ENCODE measurements at regions not wholly inside any gene's neighbourhood (a gene's known extent, or its start where the extent isn't known, plus 50 kb on each side); places are given as distances from the start of the nearest gene placed in this dataset.

GRCh38 chr2:226620176-226620575 is 179.4 kb downstream of the IRS1 start:
- DNase-seq (ENCODE audit: low spot score): no peak

DNA sequence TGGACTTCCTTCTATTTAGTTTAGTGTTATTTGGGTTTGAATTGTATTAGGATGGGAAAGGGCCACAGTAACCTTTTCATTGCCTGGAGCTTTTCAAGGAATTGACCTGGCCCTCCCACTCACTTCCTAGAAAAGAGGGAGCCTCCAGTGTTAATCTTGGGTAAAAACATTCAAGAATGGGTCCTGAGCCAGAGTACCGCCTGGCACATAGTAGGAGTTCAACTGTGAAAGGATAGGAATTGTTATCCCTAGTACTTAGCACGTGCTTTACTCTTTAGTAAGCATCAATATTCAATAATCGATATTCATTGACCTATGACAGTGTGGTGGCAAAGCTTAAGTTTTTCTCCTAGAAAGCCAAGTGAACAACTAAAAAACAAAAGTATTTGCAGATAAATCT is 179.9 kb downstream of the IRS1 start:
- DNase-seq (ENCODE audit: low spot score): no peak

- DNase-seq (ENCODE audit: low spot score): no peak
Observed at GRCh38 chr2:226618875-226619605, 180.6 kb downstream of the IRS1 start.

- DNase-seq (ENCODE audit: low spot score): no peak
Observed at GRCh38 chr2:226618544-226618874, 181.1 kb downstream of the IRS1 start.

DNA sequence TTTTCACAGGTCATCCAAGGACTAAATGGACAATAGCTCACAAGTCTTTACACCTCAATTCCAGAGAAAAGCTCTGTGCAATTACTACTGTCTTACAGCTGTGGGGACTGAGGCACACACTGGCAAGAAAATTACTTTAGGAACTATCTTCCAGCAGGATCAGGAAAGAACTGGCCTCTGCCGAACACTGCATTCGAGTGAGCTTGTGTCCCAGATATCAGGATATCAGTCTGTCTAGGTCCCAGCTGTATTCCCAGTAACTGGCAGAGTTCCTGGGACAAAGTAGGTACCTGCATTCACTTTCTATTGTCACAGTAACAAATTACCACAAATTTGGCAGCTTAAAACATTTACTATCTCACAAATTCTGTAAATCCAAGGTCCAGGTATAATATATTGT is 183.7 kb downstream of the IRS1 start:
- no peak for DNase-seq (ENCODE audit: low spot score)

- no peak for DNase-seq (ENCODE audit: low spot score)
Observed at GRCh38 chr2:226611944-226612318, 187.7 kb downstream of the IRS1 start.

DNA sequence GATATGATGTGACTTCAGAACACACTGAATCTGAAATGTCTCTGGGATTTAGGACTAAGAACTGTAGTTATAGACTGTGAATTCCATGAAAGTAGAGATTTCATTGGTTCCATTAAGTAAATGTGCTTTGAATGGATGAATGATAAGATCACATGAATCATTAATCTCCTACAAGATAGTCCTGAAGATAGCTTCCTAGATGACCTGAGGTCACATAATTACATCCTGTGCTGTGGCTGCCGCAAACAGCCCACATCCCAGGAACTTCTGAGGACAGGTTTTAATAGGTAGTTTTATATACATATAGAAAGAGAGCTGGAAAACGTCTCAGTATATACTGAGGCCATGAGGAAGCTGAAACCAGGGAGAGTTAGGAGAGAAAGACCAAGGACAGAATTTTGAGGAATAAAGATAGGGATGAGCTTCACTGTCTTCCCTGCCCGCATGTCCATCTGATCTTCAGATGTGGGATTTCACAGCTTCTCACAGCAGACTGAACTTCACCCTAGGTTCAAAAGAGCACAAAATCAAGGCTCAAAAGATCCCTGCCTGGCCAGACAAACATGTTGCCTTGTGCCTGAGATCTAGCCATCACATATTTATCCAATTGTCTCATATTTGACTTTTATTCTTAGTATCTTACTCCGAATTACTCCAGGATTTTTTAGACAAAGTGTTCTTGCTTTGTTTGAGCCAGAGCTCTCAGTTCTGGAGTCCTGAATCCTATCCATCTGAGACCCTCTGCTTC is 188.2 kb downstream of the IRS1 start:
- no peak for DNase-seq (ENCODE audit: low spot score)

DNA sequence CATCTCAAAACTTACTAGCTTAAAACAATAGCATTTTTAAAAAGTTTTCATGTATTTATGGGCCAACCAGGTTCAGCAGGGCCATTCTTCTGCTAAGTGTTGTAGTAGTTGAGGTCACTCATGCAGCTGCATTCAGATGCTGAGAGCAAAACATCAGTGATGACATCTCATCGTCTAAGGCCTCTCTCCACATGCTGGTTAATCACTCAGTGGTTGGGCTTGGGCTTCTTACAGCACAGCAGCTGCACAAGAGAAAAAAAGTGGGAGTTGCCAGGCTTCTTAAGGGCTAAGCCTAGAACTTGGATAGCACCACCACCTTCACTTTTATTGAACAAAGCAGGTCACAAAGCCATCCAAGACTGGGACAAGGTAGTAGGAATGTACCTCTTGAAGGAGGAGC is 190.3 kb downstream of the IRS1 start:
- no peak for DNase-seq (ENCODE audit: low spot score)

- no peak for DNase-seq (ENCODE audit: low spot score)
Observed at GRCh38 chr2:226608451-226608850, 191.2 kb downstream of the IRS1 start.

DNA sequence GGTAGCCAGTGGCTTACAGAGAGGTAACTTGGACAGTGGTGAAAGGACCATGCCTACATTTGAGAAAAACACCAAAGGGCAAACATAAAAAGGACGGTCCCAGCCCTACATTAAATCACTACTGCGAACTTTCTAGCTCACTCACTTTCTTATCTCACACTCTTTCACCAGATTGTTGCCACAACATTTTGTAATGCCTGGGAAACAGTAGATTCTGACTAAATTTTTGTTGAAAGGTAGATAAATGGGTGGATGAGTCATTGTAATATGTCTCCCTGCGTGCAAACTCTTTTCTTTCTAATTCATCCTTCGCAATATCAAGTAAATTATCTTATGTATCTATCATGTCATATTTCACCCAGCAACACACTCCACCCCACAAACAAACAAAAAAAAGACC is 192.2 kb downstream of the IRS1 start:
- DNase-seq (ENCODE audit: low spot score): no peak

DNA sequence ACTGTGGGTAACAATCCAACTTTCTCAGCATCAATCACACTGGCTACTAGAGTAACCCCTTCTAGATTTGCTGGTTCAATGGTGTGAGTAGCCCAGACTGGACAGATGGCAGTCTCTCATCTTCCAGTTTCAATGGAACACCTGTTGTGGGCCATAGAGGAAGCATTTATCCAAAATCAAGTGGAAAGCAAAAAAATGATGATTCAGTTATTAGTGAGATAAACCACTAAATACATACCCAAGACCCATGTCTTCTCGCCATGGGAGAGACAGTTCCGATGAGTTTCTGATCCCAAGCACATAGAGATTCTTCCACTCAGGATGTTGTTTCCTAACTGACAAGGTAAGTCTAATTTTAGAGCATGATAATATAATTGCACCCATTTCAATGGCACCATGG is 194.0 kb downstream of the IRS1 start:
- DNase-seq (ENCODE audit: low spot score): no peak

GRCh38 chr2:226603606-226604005 is 196.0 kb downstream of the IRS1 start:
- no peak for DNase-seq (ENCODE audit: low spot score)

DNA sequence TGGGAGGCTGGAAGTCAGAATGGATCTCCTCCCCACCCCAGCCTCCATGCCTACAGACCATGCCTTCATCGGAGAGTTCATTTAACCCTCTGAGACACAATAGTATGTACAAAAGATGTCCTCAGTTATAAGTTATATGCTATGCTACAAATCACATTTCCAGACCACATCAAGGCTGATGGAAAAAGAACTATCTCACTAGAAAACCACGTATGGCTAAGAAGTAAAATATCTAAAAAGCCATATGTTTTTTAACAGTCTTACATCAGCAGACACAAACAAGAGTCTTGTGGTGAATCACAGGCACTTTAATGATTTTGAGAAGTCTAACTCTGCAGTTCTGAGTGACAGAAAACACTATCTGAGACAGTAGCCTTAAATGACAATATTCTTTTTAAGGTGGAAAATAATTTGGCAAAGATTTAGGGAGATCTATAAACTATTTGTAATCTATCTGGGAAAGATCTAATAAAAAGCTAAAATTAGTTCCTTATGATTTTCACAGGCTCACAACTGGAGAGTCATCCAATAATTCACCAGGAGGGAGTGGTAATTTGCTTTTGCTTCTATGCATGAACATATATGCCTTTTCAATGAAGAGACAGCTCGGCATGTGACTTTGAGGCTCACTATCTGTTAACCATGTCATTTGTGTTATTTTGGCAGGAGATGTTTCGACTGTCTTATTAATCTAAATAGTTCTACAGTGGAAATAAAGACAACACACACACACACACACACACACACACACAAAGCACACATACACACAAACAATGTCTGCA is 197.5 kb downstream of the IRS1 start:
- DNase-seq (ENCODE audit: low spot score): no peak

DNA sequence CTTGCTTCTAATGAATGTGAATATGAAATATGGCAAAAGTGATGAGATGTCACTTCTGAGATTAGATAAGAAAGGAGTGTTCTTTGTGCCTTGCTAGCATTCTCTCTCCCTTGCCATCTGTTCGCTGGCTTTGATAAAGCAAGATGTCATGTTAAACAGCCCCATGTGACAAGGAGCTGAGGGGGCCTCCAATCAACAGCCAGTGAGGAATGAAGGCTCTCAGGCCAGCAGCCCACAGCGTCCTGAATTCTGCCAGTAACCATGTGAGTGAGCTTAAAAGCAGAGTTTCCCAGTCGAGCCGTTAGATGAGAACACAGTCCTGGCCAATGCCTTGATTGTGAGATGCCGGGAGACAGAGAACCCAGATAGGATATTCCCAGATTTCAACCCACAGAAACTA is 198.8 kb downstream of the IRS1 start:
- DNase-seq (ENCODE audit: low spot score): no peak

- DNase-seq (ENCODE audit: low spot score): no peak
Observed at GRCh38 chr2:226600184-226600583, 199.4 kb downstream of the IRS1 start.

DNA sequence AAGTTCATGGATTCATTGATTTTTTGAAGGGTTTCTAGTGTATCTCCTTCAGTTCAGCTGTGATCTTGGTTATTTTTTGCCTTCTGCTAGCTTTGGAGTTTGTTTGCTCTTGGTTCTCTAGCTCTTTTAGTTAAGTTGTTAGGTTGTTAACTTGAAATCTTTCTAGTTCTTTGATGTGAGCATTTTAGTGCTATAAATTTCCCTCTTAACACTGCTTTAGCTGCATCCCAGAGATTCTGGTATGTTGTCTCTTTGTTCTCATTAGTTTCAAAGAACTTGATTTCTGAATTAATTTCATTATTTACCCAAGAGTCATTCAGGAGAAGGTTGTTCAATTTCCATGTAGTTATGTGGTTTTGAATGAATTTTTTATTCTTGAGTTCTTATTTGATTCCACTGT is 210.6 kb downstream of the IRS1 start:
- DNase-seq (ENCODE audit: low spot score): no peak

DNA sequence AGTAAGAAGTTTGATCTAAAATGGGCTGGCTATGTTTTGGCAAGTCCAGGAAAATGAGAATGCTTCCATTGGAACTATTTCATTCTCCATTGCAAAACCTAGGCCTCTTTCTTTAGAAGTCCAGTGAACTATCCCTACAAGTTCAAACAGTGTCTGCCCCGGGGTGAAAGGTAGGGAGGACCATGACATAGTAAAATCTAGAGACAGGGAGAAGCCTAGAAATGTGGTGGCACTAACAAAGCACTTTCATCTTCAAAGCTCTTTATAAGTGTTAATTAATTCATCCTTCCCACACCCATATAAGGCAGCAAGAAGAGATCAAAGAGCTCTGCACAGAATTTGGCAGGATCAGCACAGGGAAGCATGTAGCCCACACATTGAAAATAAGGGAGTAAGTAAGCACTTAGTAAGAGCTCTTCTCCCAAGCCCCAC is 214.5 kb downstream of the IRS1 start:
- no peak for DNase-seq (ENCODE audit: low spot score)

GRCh38 chr2:226584518-226585055 is 215.0 kb downstream of the IRS1 start:
- no peak for DNase-seq (ENCODE audit: low spot score)

DNA sequence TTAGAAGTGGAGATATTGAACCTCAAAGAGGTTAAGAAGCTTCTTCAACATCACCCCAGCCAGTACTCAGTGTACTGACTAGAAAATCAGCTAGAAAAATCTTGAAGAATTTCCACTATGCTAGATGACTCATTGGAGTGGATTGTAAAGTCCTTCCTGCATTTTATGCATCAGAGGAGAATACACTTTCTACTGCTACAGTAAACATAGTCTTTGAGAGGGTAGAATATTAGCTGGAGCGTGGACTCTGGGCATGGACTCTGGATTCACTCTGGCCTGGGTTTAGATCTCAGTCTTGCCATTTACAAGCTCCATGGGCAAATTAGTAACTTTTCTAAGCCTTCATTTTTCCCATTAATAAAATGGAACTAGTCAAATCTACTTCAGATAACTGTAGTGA is 215.9 kb downstream of the IRS1 start:
- no peak for DNase-seq (ENCODE audit: low spot score)

- DNase-seq (ENCODE audit: low spot score): no peak
Observed at GRCh38 chr2:226581661-226582060, 218.0 kb downstream of the IRS1 start.

- no peak for DNase-seq (ENCODE audit: low spot score)
Observed at GRCh38 chr2:226581004-226581403, 218.6 kb downstream of the IRS1 start.

DNA sequence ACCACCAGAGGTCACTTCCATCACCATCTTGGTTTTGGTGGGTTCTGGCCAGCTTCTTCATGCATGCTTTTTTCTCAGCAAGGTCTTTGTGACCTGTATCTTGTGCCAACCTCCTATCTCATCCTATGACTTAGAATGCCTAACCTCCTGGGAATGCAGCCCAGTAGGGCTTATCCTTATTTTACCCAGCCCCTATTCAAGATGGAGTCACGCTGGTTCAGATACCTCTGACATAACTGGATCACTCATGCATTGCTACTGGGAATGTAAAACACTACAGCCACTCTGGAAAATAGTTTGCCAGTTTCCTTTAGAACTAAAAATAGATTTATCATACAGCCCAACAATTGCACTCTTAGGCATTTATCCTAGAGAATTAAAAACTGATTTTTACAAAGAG is 219.2 kb downstream of the IRS1 start:
- no peak for DNase-seq (ENCODE audit: low spot score)

DNA sequence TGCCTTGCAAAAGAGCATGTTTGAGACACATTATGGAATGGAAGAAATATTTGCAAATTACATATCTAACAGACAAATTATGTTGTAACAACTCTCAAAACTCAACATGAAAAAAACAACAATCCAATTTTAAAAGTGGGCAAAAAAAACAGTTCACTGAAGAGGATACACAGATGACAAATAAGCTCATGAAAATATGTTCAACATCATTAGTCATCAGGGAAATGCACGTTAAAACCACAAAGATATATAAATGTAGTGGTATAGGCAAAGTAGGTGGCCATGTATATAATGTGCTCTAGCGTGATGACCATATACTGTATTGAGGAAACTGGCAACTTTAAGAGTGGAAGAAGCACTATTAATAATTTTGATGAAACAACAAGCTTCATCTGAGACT is 220.1 kb downstream of the IRS1 start:
- no peak for DNase-seq (ENCODE audit: low spot score)

Measured in CD4-positive, alpha-beta T cell treated with Interleukin-15 for 4 hours (primary cell).